ENCODE measurements at regions not wholly inside any gene's neighbourhood (a gene's known extent, or its start where the extent isn't known, plus 50 kb on each side); places are given as distances from the start of the nearest gene placed in this dataset.

DNA sequence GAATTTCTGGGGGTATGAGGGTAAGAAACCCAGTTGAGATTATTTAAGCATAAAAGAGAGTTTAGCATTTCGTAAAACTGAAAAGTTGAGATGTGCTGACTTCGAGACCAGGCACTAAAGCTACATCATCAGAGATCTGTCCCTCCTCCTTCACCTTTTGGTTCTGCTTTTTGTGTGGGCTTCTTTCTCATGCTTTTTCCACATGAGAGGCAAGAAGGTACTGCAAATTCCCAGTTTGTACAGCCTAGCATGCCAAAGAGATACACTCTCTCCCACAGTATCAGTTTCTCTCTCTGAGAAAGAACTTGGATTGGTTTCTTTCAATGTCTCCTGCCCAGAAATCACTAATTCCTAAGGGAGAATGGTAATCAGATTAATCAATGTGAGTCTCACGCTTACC, 584.7 kb downstream of the SEMA5A start:
- DNase-seq = no peak
- H3K4me3 Mint-ChIP-seq = no peak overlapping the region

DNA sequence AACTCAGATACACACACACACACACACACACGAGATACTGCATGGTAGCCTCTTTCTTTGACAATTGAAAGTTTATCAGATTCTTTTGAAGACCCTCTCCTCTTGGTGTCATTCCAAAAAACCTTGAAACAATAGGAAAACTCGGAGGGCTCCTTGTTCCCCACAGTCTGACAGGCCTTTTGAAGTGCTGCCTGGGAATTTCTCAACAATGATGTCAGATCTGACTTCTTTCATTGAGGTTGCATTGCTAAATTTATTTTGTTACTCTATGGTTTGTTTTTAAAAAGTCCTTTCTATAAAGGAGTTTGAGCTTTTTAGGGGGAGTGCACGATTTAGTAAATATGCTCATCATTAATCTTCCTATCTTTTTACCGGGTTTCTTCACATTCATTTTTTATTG, 583.9 kb downstream of the SEMA5A start:
- Mint-ChIP-seq H3K9me3 (no peaks in the 10 kb centered on the region), H3K27ac (no peak overlapping the region), H3K36me3 (ENCODE audit: low read depth) (no peaks in the 10 kb centered on the region), H3K4me3 (no peak overlapping the region), H3K4me1 (ENCODE audit: low read depth) (no peaks in the 10 kb centered on the region), H3K27me3 (ENCODE audit: insufficient read depth) (no peaks in the 10 kb centered on the region; the same call in none of the 2 replicates)
- TF ChIP-seq, protein P1, sequence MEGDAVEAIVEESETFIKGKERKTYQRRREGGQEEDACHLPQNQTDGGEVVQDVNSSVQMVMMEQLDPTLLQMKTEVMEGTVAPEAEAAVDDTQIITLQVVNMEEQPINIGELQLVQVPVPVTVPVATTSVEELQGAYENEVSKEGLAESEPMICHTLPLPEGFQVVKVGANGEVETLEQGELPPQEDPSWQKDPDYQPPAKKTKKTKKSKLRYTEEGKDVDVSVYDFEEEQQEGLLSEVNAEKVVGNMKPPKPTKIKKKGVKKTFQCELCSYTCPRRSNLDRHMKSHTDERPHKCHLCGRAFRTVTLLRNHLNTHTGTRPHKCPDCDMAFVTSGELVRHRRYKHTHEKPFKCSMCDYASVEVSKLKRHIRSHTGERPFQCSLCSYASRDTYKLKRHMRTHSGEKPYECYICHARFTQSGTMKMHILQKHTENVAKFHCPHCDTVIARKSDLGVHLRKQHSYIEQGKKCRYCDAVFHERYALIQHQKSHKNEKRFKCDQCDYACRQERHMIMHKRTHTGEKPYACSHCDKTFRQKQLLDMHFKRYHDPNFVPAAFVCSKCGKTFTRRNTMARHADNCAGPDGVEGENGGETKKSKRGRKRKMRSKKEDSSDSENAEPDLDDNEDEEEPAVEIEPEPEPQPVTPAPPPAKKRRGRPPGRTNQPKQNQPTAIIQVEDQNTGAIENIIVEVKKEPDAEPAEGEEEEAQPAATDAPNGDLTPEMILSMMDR (IDR thresholded peaks at IDR 0.05) = no peak
- no peak for DNase-seq

More for the DNA sequence above, 584.7 kb downstream of the SEMA5A start:
- H3K27me3 Mint-ChIP-seq (ENCODE audit: insufficient read depth) = peaks cover under 1% of the 10 kb centered on the region
- H3K27ac Mint-ChIP-seq = no peak overlapping the region
- no peaks in the 10 kb centered on the region for H3K9me3 Mint-ChIP-seq
- TF ChIP-seq, protein P1 (IDR thresholded peaks at IDR 0.05) = no peak
- H3K36me3 Mint-ChIP-seq (ENCODE audit: low read depth) = no peaks in the 10 kb centered on the region
- no peaks in the 10 kb centered on the region for H3K4me1 Mint-ChIP-seq (ENCODE audit: low read depth)

DNA sequence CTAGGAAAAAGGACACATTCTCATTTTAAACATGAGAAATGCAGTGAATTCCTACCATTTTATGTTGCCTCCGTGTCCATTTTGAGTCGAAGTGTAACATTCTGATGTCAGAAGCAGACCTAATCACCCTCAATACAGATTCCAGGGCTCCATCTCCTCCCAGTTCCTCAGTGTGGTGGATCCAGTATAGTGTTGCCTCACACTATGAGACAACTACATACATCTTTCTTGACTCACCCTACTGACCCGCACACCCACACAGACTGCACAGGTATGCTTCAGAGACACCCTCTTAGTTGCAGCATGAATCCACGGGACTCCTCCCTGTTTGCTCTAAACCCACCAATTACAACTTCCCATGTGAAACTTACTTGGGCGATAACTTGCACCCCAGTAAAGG, 564.9 kb downstream of the SEMA5A start:
- TF ChIP-seq, protein P1 (IDR thresholded peaks at IDR 0.05) = no peak
- Mint-ChIP-seq H3K36me3 (ENCODE audit: low read depth) (no peaks in the 10 kb centered on the region), H3K27me3 (ENCODE audit: insufficient read depth) (no peaks in the 10 kb centered on the region), H3K27ac (no peak overlapping the region), H3K4me1 (ENCODE audit: low read depth) (peaks cover 9% of the 10 kb centered on the region), H3K9me3 (no peaks in the 10 kb centered on the region), H3K4me3 (no peak overlapping the region)
- no peak for DNase-seq

DNA sequence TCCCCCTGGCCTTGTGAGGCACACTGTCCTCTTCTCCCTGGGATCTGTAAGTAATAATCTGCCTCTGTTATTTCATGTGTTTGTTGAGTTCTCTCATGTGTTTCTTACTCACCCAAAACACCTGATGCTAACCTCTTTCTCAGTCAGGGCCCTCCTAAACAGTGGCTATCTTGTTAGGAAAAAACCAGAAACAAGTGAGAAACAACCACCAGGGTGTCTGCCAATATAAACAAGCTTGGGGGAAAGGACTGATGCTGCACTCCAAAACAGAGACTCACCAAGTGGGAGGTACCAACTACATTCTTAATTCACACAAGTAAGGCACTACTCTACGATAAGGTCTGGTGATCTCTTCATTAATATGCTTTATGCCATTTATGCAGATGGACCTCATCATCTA, 564.4 kb downstream of the SEMA5A start:
- Mint-ChIP-seq H3K9me3 (no peaks in the 10 kb centered on the region), H3K36me3 (ENCODE audit: low read depth) (no peaks in the 10 kb centered on the region), H3K4me1 (ENCODE audit: low read depth) (peaks cover 9% of the 10 kb centered on the region), H3K27ac (no peak overlapping the region), H3K27me3 (ENCODE audit: insufficient read depth) (no peaks in the 10 kb centered on the region), H3K4me3 (no peak overlapping the region)
- DNase-seq = no peak
- TF ChIP-seq, protein P1 (IDR thresholded peaks at IDR 0.05) = no peak

DNA sequence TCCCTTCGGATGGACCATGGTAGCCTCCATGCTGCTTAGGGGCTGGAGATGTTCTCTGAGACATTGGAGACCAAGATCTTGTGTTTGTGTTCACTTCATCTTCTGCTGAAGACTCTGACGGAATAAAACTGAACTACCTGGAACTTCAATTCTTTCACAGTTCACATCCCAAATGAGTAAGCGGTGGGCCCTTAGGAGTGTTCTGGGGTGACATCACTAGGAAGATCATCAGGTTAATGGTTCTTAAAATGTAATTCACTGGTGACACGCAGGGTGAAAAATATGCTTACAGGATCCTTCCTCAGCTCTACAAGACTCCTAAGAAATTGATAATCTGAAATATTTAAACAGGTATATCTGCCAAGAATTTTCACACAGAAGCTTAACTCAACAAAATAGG, 561.5 kb downstream of the SEMA5A start:
- no peak for DNase-seq
- no peaks in the 10 kb centered on the region for H3K36me3 Mint-ChIP-seq (ENCODE audit: low read depth)
- no peak overlapping the region for H3K27ac Mint-ChIP-seq
- H3K4me1 Mint-ChIP-seq (ENCODE audit: low read depth) = peaks cover 9% of the 10 kb centered on the region
- H3K27me3 Mint-ChIP-seq (ENCODE audit: insufficient read depth) = no peaks in the 10 kb centered on the region; the same call in 1 of the 2 replicates
- TF ChIP-seq, protein P1 (IDR thresholded peaks at IDR 0.05) = no peak
- H3K9me3 Mint-ChIP-seq = no peaks in the 10 kb centered on the region
- H3K4me3 Mint-ChIP-seq = no peak overlapping the region
